Gastroesophageal sphincter (tissue), 4 donors: ENCODE measurements at regions not wholly inside any gene's neighbourhood (a gene's known extent, or its start where the extent isn't known, plus 50 kb on each side); places are given as distances from the start of the nearest gene placed in this dataset.

Source experiments
- ATAC-seq: fragments of 150-250 bp; one replicate; pipeline ENCODE4 v1.9.1; 2016; ENCODE audit warnings: mild to moderate bottlenecking, moderate library complexity
- H3K27ac ChIP-seq, 4 donors: fragments of 200-600 bp; sonication (generic) in 3 of 4; 1 replicate in 3 of 4; 2 replicates in 1 of 4; pipeline ENCODE4 v1.5.1; 2016 to 2019
- H3K27me3 ChIP-seq: fragments of 200-600 bp; sonication (generic); one replicate; pipeline ENCODE4 v1.5.1; 2019
- H3K36me3 ChIP-seq, 2 donors: fragments of 200-600 bp; sonication (generic); one replicate each; pipeline ENCODE4 v1.5.1; 2019; ENCODE audit warnings: control low read depth in 1 of 2
- H3K4me1 ChIP-seq, 3 donors: fragments of 200-600 bp; sonication (generic); 1 replicate in 2 of 3; 2 replicates in 1 of 3; pipeline ENCODE4 v1.5.1; 2016 to 2019; ENCODE audit warnings: control low read depth in 2 of 3
- H3K4me3 ChIP-seq, 2 donors: fragments of 200-600 bp; sonication (generic); one replicate each; pipeline ENCODE4 v1.5.1; 2019; ENCODE audit warnings: mild to moderate bottlenecking in 1 of 2, moderate library complexity in 1 of 2
- H3K9me3 ChIP-seq, 3 donors: fragments of 200-600 bp; sonication (generic); one replicate each; pipeline ENCODE4 v1.5.1; 2017 to 2019; ENCODE audit warnings: control low read depth in 2 of 3
- CTCF ChIP-seq, 4 experiments: fragments of 200-600 bp in 2 of 4; fragments of 450-650 bp in 2 of 4; sonication (generic) in 1 of 4; IDR thresholded peaks; one replicate each; pipeline ENCODE4 v1.5.1; 2017 to 2019; ENCODE audit warnings: antibody characterized with exemption in 4 of 4, mild to moderate bottlenecking in 2 of 4, moderate library complexity in 2 of 4
- EP300 ChIP-seq: sonication (generic); formaldehyde crosslinking; IDR thresholded peaks from one replicate; pipeline ENCODE4 v1.6.1; 2017; ENCODE audit warnings: antibody characterized with exemption, mild to moderate bottlenecking
- POLR2A ChIP-seq, 2 donors: fragments of 450-650 bp; IDR thresholded peaks; one replicate each; pipeline ENCODE4 v1.6.1; 2017; ENCODE audit warnings: antibody characterized with exemption in 2 of 2, mild to moderate bottlenecking in 2 of 2, moderate library complexity in 1 of 2
- POLR2AphosphoS5 ChIP-seq: sonication (generic); formaldehyde crosslinking; IDR thresholded peaks from one replicate; pipeline ENCODE4 v1.6.1; 2017; ENCODE audit warnings: antibody characterized with exemption
- WGBS, 2 donors: methylation state at CpG; one replicate each; pipeline ENCODE4 v1.1.5; 2018; ENCODE audit warnings: low coverage in 1 of 2; 5-methylcytosine and 5-hydroxymethylcytosine counted together

GRCh38 chr2:188091220-188091619 is 200.5 kb upstream of the GULP1 start:
- Histone ChIP-seq H3K36me3 (no peaks in the 10 kb centered on the region), H3K9me3 (no peaks in the 10 kb centered on the region), H3K4me3 (no peak overlapping the region), H3K27me3 (no peaks in the 10 kb centered on the region), H3K27ac (no peak overlapping the region), H3K4me1 (no peaks in the 10 kb centered on the region)
- TF ChIP-seq POLR2AphosphoS5 (no peak), POLR2A (IDR thresholded peaks at IDR 0.05) (no peak), EP300 (no peak), CTCF (IDR thresholded peaks at IDR 0.05) (no peak)
- ATAC-seq: no peak

GRCh38 chr2:188092734-188093133 is 198.9 kb upstream of the GULP1 start:
- WGBS, 2 donors: 71 to 100% methylated on average over 2 of the region's 2 CpGs
- Histone ChIP-seq H3K36me3 (no peaks in the 10 kb centered on the region), H3K4me1 (no peaks in the 10 kb centered on the region), H3K9me3 (no peaks in the 10 kb centered on the region), H3K4me3 (no peak overlapping the region), H3K27me3 (no peaks in the 10 kb centered on the region), H3K27ac (no peak overlapping the region)
- no peak for ATAC-seq
- TF ChIP-seq POLR2A (IDR thresholded peaks at IDR 0.05) (no peak), CTCF (IDR thresholded peaks at IDR 0.05) (no peak), POLR2AphosphoS5 (no peak), EP300 (no peak)

- no peak overlapping the region for H3K27ac ChIP-seq
- no peaks in the 10 kb centered on the region for H3K27me3 ChIP-seq
- ATAC-seq: no peak
- 85 to 90% methylated on average over 3 of the region's 3 CpGs for WGBS, 2 donors
- no peaks in the 10 kb centered on the region for H3K36me3 ChIP-seq
- no peaks in the 10 kb centered on the region for H3K4me1 ChIP-seq
- H3K4me3 ChIP-seq: no peak overlapping the region
- H3K9me3 ChIP-seq: no peaks in the 10 kb centered on the region
- TF ChIP-seq CTCF (IDR thresholded peaks at IDR 0.05): no peak
- TF ChIP-seq EP300: no peak
- no peak for TF ChIP-seq POLR2A (IDR thresholded peaks at IDR 0.05)
- no peak for TF ChIP-seq POLR2AphosphoS5
Measured at GRCh38 chr2:188096910-188097309, 194.8 kb upstream of the GULP1 start.

GRCh38 chr2:188102881-188103280 is 188.8 kb upstream of the GULP1 start:
- Histone ChIP-seq H3K9me3 (no peaks in the 10 kb centered on the region), H3K36me3 (no peaks in the 10 kb centered on the region), H3K27ac (no peak overlapping the region), H3K4me1 (no peaks in the 10 kb centered on the region), H3K27me3 (no peaks in the 10 kb centered on the region), H3K4me3 (no peak overlapping the region)
- no peak for ATAC-seq
- no peak for TF ChIP-seq CTCF (IDR thresholded peaks at IDR 0.05)
- WGBS, 2 donors: 93% methylated on average over 4 of the region's 6 CpGs; no CpG with 5 or more reads in 1 of the 2 donors

GRCh38 chr2:188114014-188114413 is 177.7 kb upstream of the GULP1 start:
- H3K4me1 ChIP-seq: no peaks in the 10 kb centered on the region
- H3K27me3 ChIP-seq: no peaks in the 10 kb centered on the region
- 57 to 80% methylated on average over 1 of the region's 1 CpG for WGBS, 2 donors
- H3K36me3 ChIP-seq: no peaks in the 10 kb centered on the region
- no peaks in the 10 kb centered on the region for H3K9me3 ChIP-seq
- no peak overlapping the region for H3K4me3 ChIP-seq
- no peak overlapping the region for H3K27ac ChIP-seq
- ATAC-seq: no peak
- TF ChIP-seq POLR2A (IDR thresholded peaks at IDR 0.05): no peak

- Histone ChIP-seq H3K4me3 (no peak overlapping the region), H3K27ac (no peak overlapping the region), H3K4me1 (no peaks in the 10 kb centered on the region), H3K9me3 (no peaks in the 10 kb centered on the region), H3K27me3 (no peaks in the 10 kb centered on the region), H3K36me3 (no peaks in the 10 kb centered on the region)
- ATAC-seq: no peak
- WGBS, 2 donors: 51 to 70% methylated on average over 2 of the region's 2 CpGs
- TF ChIP-seq CTCF (IDR thresholded peaks at IDR 0.05) (no peak), POLR2A (IDR thresholded peaks at IDR 0.05) (no peak), POLR2AphosphoS5 (no peak), EP300 (no peak)
Measured at GRCh38 chr2:188117706-188118105, 174.0 kb upstream of the GULP1 start.
